HEK293 (cell line): ENCODE measurements at regions not wholly inside any gene's neighbourhood (a gene's known extent, or its start where the extent isn't known, plus 50 kb on each side); places are given as distances from the start of the nearest gene placed in this dataset.

Experiments used
- CTCF ChIA-PET: fragments of 350-600 bp; formaldehyde crosslinking; extraction: SDS; loops from one replicate; lab custom pipeline; 2021; ENCODE audit warnings: antibody characterized with exemption; lab: Yijun Ruan, JAX
- POLR2A ChIA-PET: fragments of 300-600 bp; formaldehyde crosslinking; extraction: SDS; loops from one replicate; lab custom pipeline; 2020; ENCODE audit warnings: antibody characterized with exemption, inconsistent platforms; lab: Yijun Ruan, JAX
- H3K27ac ChIP-seq: fragments of 200-500 bp; sonication (Bioruptor generic); 2 replicates; pipeline ENCODE4 v1.5.1; 2014; ENCODE audit warnings: low read depth, low read length, control low read depth, inconsistent platforms; ENCODE audit errors: extremely low read depth
- H3K36me3 ChIP-seq, 2 experiments: fragments of 200-500 bp in 1 of 2; sonication (Bioruptor generic) in 1 of 2; 1 replicate in 1 of 2; 2 replicates in 1 of 2; pipeline ENCODE4 v1.5.1; 2014 to 2017; ENCODE audit warnings: inconsistent platforms in 2 of 2, low read length in 2 of 2; ENCODE audit not compliant: control insufficient read depth in 2 of 2, insufficient read depth in 1 of 2
- H3K4me1 ChIP-seq: fragments of 200-500 bp; sonication (Bioruptor generic); 2 replicates; pipeline ENCODE4 v1.5.1; 2014; ENCODE audit warnings: mild to moderate bottlenecking, low read length, inconsistent platforms; ENCODE audit not compliant: control insufficient read depth, insufficient read depth
- H3K4me3 ChIP-seq: 2 replicates; pipeline ENCODE4 v1.5.1; 2011; ENCODE audit warnings: low read depth, mild to moderate bottlenecking, control low read depth, low read length, moderate library complexity
- H3K9me3 ChIP-seq: fragments of 200-500 bp; sonication (Bioruptor generic); 2 replicates; pipeline ENCODE4 v1.5.1; 2014; ENCODE audit warnings: low read depth, low read length, inconsistent platforms; ENCODE audit not compliant: control insufficient read depth, insufficient read depth
- GLIS2 ChIP-seq: fragments of 450-650 bp; formaldehyde crosslinking; IDR thresholded peaks from 2 replicates; pipeline ENCODE4 v1.5.1; 2016; ENCODE audit warnings: missing biosample characterization, missing genetic modification characterization
- HOXA7 ChIP-seq: sonication (generic); formaldehyde crosslinking; IDR thresholded peaks from 2 replicates; pipeline ENCODE4 v1.8.1; 2022; ENCODE audit warnings: missing genetic modification reagents, borderline replicate concordance
- KLF9 ChIP-seq: fragments of 450-650 bp; formaldehyde crosslinking; IDR thresholded peaks from 2 replicates; pipeline ENCODE4 v1.5.1; 2016; ENCODE audit warnings: missing biosample characterization, missing genetic modification characterization, low read depth
- RBAK ChIP-seq: fragments of 450-650 bp; formaldehyde crosslinking; IDR thresholded peaks from 2 replicates; pipeline ENCODE4 v1.5.1; 2016; ENCODE audit warnings: missing biosample characterization, missing genetic modification characterization
- SP2 ChIP-seq: fragments of 450-650 bp; formaldehyde crosslinking; IDR thresholded peaks from 2 replicates; pipeline ENCODE4 v1.5.1; 2016; ENCODE audit warnings: missing biosample characterization, missing genetic modification characterization
- ZBTB1 ChIP-seq: fragments of 450-650 bp; formaldehyde crosslinking; IDR thresholded peaks from 2 replicates; pipeline ENCODE4 v1.5.1; 2016; ENCODE audit warnings: missing biosample characterization, missing genetic modification characterization
- ZNF10 ChIP-seq: fragments of 450-650 bp; formaldehyde crosslinking; IDR thresholded peaks from 2 replicates; pipeline ENCODE4 v1.5.1; 2017; ENCODE audit warnings: missing biosample characterization, missing genetic modification characterization
- ZNF138 ChIP-seq: fragments of 450-650 bp; formaldehyde crosslinking; IDR thresholded peaks from 2 replicates; pipeline ENCODE4 v1.5.1; 2016; ENCODE audit warnings: missing biosample characterization, missing genetic modification characterization, borderline replicate concordance
- ZNF155 ChIP-seq: fragments of 450-650 bp; formaldehyde crosslinking; IDR thresholded peaks from 2 replicates; pipeline ENCODE4 v1.5.1; 2016; ENCODE audit warnings: missing biosample characterization, missing genetic modification characterization
- ZNF48 ChIP-seq: fragments of 450-650 bp; formaldehyde crosslinking; IDR thresholded peaks from 2 replicates; pipeline ENCODE4 v1.5.1; 2016; ENCODE audit warnings: missing biosample characterization, missing genetic modification characterization
- ZNF514 ChIP-seq: fragments of 450-650 bp; formaldehyde crosslinking; IDR thresholded peaks from 2 replicates; pipeline ENCODE4 v1.5.1; 2016; ENCODE audit warnings: missing biosample characterization, missing genetic modification characterization
- ZNF585B ChIP-seq: fragments of 450-650 bp; formaldehyde crosslinking; IDR thresholded peaks from 2 replicates; pipeline ENCODE4 v1.5.1; 2016; ENCODE audit warnings: missing biosample characterization, missing genetic modification characterization
- ZNF660 ChIP-seq: fragments of 450-650 bp; IDR thresholded peaks from 2 replicates; pipeline ENCODE4 v1.5.1; 2018; ENCODE audit warnings: missing biosample characterization, mild to moderate bottlenecking, missing genetic modification characterization
- ZNF76 ChIP-seq: fragments of 450-650 bp; formaldehyde crosslinking; IDR thresholded peaks from 2 replicates; pipeline ENCODE4; 2016; ENCODE audit warnings: low read depth, missing biosample characterization, missing genetic modification characterization, borderline replicate concordance
- ZNF768 ChIP-seq: fragments of 450-650 bp; formaldehyde crosslinking; IDR thresholded peaks from 2 replicates; pipeline ENCODE4 v1.5.1; 2018; ENCODE audit warnings: missing biosample characterization, mild to moderate bottlenecking, missing genetic modification characterization
- ZSCAN16 ChIP-seq: fragments of 450-650 bp; formaldehyde crosslinking; IDR thresholded peaks from 2 replicates; pipeline ENCODE4 v1.5.1; 2016; ENCODE audit warnings: missing biosample characterization, missing genetic modification characterization
- TF ChIP-seq, protein P1 (sequence below): fragments of 450-650 bp; formaldehyde crosslinking; IDR thresholded peaks from 2 replicates; pipeline ENCODE4 v1.5.1; 2016; ENCODE audit warnings: missing biosample characterization, missing genetic modification characterization
- TF ChIP-seq, protein P2 (sequence below): fragments of 450-650 bp; formaldehyde crosslinking; conservative IDR thresholded peaks from 2 replicates; pipeline ENCODE4 v1.5.1; 2016; ENCODE audit warnings: low read depth, missing biosample characterization, missing genetic modification characterization
- TF ChIP-seq, protein P3 (sequence below): fragments of 450-650 bp; formaldehyde crosslinking; IDR thresholded peaks from 2 replicates; pipeline ENCODE4 v1.5.1; 2016; ENCODE audit warnings: missing biosample characterization, missing genetic modification characterization

DNA sequence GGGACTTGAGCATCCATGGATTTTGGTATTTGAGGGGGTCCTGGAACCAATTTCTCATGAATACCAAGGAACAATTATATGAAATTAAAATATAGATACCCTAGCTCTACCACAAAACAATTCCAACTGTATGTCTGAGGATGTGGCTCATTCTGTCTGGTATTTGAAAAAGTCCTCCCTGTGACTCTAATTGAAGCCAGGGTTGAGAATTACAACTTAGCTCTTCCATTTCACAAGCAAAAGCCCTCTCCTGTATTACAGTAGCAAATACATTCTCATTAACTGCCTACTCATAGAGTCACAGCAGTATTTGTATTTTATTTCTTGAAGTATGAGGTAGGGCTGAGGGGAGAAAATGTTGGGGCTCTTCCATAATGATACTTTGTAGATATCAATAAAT, 187.8 kb upstream of the OLFM3 start (continued):
- TF ChIP-seq, protein P1, sequence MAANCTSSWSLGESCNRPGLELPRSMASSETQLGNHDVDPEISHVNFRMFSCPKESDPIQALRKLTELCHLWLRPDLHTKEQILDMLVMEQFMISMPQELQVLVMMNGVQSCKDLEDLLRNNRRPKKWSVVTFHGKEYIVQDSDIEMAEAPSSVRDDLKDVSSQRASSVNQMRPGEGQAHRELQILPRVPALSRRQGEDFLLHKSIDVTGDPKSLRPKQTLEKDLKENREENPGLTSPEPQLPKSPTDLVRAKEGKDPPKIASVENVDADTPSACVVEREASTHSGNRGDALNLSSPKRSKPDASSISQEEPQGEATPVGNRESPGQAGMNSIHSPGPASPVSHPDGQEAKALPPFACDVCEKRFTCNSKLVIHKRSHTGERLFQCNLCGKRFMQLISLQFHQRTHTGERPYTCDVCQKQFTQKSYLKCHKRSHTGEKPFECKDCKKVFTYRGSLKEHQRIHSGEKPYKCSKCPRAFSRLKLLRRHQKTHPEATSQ (tag by site-specific recombination) = no peak
- TF ChIP-seq ZNF585B = no peak
- no peak for TF ChIP-seq ZBTB1 (tag by site-specific recombination)
- TF ChIP-seq ZNF768 (tag by site-specific recombination) = no peak

DNA sequence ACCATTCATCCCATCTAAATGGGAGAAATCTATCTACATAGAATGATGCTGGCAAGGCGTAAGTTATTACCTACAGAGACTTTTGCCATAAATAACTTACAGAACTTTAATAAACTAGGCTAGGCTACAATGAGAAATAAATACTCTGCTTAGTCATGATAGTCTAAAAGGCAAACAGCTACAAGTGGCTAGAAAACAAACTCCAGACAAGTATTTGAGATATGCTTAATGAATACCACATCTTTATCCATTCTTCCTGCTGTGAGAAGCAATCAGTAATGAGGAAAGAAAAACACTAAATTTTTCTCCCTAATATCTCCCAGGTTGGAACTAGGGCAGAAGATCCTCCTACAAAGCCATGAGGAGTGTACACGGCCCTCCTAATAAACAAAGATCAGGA, 187.0 kb upstream of the OLFM3 start:
- Histone ChIP-seq H3K9me3 (no peaks in the 10 kb centered on the region), H3K27ac (no peak overlapping the region)
- no peak for TF ChIP-seq HOXA7 (CRISPR knock-in tag)
- TF ChIP-seq ZSCAN16 (tag by site-specific recombination) = no peak
- TF ChIP-seq, protein P2, sequence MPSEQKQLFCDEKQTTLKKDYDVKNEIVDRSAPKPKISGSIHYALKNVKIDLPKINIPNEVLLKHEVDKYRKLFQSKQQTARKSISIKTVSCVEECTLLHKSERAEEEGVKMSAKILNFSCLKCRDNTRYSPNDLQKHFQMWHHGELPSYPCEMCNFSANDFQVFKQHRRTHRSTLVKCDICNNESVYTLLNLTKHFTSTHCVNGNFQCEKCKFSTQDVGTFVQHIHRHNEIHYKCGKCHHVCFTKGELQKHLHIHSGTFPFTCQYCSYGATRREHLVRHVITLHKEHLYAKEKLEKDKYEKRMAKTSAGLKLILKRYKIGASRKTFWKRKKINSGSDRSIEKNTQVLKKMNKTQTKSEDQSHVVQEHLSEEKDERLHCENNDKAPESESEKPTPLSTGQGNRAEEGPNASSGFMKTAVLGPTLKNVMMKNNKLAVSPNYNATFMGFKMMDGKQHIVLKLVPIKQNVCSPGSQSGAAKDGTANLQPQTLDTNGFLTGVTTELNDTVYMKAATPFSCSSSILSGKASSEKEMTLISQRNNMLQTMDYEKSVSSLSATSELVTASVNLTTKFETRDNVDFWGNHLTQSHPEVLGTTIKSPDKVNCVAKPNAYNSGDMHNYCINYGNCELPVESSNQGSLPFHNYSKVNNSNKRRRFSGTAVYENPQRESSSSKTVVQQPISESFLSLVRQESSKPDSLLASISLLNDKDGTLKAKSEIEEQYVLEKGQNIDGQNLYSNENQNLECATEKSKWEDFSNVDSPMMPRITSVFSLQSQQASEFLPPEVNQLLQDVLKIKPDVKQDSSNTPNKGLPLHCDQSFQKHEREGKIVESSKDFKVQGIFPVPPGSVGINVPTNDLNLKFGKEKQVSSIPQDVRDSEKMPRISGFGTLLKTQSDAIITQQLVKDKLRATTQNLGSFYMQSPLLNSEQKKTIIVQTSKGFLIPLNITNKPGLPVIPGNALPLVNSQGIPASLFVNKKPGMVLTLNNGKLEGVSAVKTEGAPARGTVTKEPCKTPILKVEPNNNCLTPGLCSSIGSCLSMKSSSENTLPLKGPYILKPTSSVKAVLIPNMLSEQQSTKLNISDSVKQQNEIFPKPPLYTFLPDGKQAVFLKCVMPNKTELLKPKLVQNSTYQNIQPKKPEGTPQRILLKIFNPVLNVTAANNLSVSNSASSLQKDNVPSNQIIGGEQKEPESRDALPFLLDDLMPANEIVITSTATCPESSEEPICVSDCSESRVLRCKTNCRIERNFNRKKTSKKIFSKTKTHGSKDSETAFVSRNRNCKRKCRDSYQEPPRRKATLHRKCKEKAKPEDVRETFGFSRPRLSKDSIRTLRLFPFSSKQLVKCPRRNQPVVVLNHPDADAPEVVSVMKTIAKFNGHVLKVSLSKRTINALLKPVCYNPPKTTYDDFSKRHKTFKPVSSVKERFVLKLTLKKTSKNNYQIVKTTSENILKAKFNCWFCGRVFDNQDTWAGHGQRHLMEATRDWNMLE (tag by site-specific recombination) = no peak
- TF ChIP-seq KLF9 (tag by site-specific recombination) = no peak
- TF ChIP-seq SP2 (tag by site-specific recombination) = no peak
- no peak for TF ChIP-seq ZNF10 (tag by site-specific recombination)
- TF ChIP-seq, protein P3, sequence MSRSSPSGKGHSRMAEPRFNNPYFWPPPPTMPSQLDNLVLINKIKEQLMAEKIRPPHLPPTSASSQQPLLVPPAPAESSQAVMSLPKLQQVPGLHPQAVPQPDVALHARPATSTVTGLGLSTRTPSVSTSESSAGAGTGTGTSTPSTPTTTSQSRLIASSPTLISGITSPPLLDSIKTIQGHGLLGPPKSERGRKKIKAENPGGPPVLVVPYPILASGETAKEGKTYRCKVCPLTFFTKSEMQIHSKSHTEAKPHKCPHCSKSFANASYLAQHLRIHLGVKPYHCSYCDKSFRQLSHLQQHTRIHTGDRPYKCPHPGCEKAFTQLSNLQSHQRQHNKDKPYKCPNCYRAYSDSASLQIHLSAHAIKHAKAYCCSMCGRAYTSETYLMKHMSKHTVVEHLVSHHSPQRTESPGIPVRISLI (tag by site-specific recombination) = no peak
- TF ChIP-seq ZNF48 (tag by site-specific recombination) = no peak
- no peak for TF ChIP-seq ZNF155 (tag by site-specific recombination)
- no peak for TF ChIP-seq GLIS2 (tag by site-specific recombination)
- no peak for TF ChIP-seq ZNF514
- TF ChIP-seq ZNF76 (tag by site-specific recombination) = no peak
- TF ChIP-seq RBAK = no peak
- no peak for TF ChIP-seq ZNF138 (tag by site-specific recombination)
- TF ChIP-seq ZNF660 (tag by site-specific recombination) = no peak
- TF ChIP-seq, all 188 proteins: peak for 0
- ChIA-PET CTCF (no interaction called here), POLR2A (no interaction called here)
- H3K4me3 ChIP-seq = no peak overlapping the region
- no peaks in the 10 kb centered on the region for H3K4me1 ChIP-seq
- H3K36me3 ChIP-seq = no peaks in the 10 kb centered on the region
